Activated CD8-positive, alpha-beta T cell treated with anti-CD3 and anti-CD28 coated beads, Interleukin-2, amount 10 ng/mL, durations not matched to agents 7 days and 5 days (primary cell): ENCODE measurements at regions not wholly inside any gene's neighbourhood (a gene's known extent, or its start where the extent isn't known, plus 50 kb on each side); places are given as distances from the start of the nearest gene placed in this dataset.
"Not testable (repeated sequence)": the region's sequence is repeated elsewhere in the genome, so short reads cannot be mapped to it uniquely, and the experiment has no call there.

ENCODE experiments used
- ATAC-seq: fragments of 150-1000 bp; cut with Tn5 transposase; one replicate; pipeline ENCODE4 v1.10.0; 2021; ENCODE audit warnings: moderate library complexity
- CTCF ChIA-PET: fragments of 350-600 bp; sonication (Branson Sonifier 250); formaldehyde crosslinking; loops from one replicate; lab custom pipeline; 2021; ENCODE audit warnings: antibody characterized with exemption; lab: Charles Lee
- POLR2A ChIA-PET: fragments of 350-600 bp; sonication (Branson Sonifier 250); formaldehyde crosslinking; loops from one replicate; lab custom pipeline; 2021; ENCODE audit warnings: antibody characterized with exemption; lab: Charles Lee
- DNase-seq: peaks from one replicate; pipeline ENCODE4 v3.0.0-alpha.2; 2020
- H3K27ac Mint-ChIP-seq: one replicate; pipeline ENCODE4 v1.8.0; 2021; ENCODE audit warnings: mild to moderate bottlenecking, mixed read lengths
- H3K27me3 Mint-ChIP-seq: one replicate; pipeline ENCODE4 v1.8.0; 2021; ENCODE audit warnings: low read depth, mixed read lengths
- H3K36me3 Mint-ChIP-seq: one replicate; pipeline ENCODE4 v1.8.0; 2021; ENCODE audit warnings: low read depth, mixed read lengths
- H3K4me1 Mint-ChIP-seq: one replicate; pipeline ENCODE4 v1.8.0; 2021; ENCODE audit warnings: low read depth, mixed read lengths
- H3K4me3 Mint-ChIP-seq: one replicate; pipeline ENCODE4 v1.8.0; 2021; ENCODE audit warnings: mild to moderate bottlenecking, mixed read lengths
- H3K9me3 Mint-ChIP-seq: one replicate; pipeline ENCODE4 v1.8.0; 2022; ENCODE audit warnings: mixed read lengths; ENCODE audit not compliant: insufficient read depth

DNA sequence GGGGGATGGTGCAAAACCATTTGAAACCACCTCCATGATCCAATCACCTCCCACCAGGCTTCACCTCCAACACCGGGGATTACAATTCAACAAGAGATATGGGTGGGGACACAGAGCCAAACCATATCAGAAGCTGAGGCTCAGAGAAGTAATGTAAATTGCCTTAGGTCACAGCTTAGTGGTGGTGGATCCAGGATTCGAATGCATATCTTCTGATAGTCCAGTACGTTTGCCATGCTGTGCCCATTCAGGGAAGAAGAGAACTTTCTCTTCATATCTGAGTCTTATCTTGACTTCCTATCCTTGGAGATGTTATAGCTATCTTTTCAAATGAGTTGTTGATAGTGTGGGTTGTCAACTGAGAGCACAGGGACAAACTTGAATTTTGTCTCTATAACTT lies 325.5 kb downstream of the ZIC3 start:
- no peak overlapping the region for H3K27ac Mint-ChIP-seq
- no peak for DNase-seq
- no peak for ATAC-seq
- H3K36me3 Mint-ChIP-seq: no peaks in the 10 kb centered on the region
- H3K4me1 Mint-ChIP-seq: no peaks in the 10 kb centered on the region
- no peaks in the 10 kb centered on the region for H3K9me3 Mint-ChIP-seq
- ChIA-PET POLR2A (no interaction called here), CTCF (no interaction called here)
- H3K27me3 Mint-ChIP-seq: no peaks in the 10 kb centered on the region
- no peak overlapping the region for H3K4me3 Mint-ChIP-seq

DNA sequence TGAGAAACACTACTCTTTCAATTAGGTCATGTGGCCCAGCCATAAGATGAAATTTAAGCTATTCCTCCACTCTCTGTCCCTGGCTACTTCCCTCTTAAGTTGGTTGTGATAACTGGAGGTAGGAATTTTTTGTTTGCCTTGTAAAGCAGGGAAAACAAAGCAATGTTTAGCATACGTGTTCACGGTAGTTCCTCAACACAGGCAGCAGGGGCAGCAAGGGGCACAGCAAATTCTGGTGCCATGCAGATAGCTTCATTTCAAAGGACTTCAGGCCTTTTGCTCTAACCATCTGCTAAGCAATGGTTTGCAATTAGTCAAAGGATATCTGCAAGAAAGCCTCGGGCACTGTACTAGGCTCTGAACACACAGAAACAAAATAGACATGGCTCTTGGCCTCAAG lies 330.2 kb downstream of the ZIC3 start:
- H3K9me3 Mint-ChIP-seq: no peaks in the 10 kb centered on the region
- H3K4me1 Mint-ChIP-seq: no peaks in the 10 kb centered on the region
- H3K27me3 Mint-ChIP-seq: no peaks in the 10 kb centered on the region
- H3K36me3 Mint-ChIP-seq: no peaks in the 10 kb centered on the region
- no peak overlapping the region for H3K27ac Mint-ChIP-seq
- CTCF ChIA-PET: no interaction called here
- POLR2A ChIA-PET: no interaction called here
- DNase-seq (no peak), ATAC-seq (no peak)
- H3K4me3 Mint-ChIP-seq: no peak overlapping the region

DNA sequence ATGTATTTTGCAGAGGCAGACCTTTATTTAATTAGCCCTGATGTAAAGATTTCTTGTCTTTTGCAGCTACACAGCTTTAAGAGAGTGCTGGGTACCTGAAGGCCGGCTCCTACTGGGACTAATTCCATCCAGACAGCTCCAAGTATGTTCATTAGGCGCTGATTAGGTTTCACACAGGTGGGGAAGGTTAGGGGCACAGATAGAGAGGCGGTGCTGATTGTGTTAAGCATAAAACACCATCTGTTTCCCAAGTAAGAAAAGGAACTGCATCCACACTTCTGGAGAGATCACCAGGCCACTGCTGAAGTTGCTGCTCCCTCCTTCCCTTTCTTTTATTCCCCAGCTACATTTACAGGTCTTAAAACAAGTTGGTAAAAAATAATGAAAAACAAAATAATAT lies 349.5 kb downstream of the ZIC3 start:
- no peaks in the 10 kb centered on the region for H3K36me3 Mint-ChIP-seq
- H3K27ac Mint-ChIP-seq: no peak overlapping the region
- H3K27me3 Mint-ChIP-seq: no peaks in the 10 kb centered on the region
- DNase-seq (no peak), ATAC-seq (no peak)
- CTCF ChIA-PET: no interaction called here
- H3K9me3 Mint-ChIP-seq: no peaks in the 10 kb centered on the region
- H3K4me1 Mint-ChIP-seq: no peaks in the 10 kb centered on the region
- no peak overlapping the region for H3K4me3 Mint-ChIP-seq
- POLR2A ChIA-PET: no interaction called here

DNA sequence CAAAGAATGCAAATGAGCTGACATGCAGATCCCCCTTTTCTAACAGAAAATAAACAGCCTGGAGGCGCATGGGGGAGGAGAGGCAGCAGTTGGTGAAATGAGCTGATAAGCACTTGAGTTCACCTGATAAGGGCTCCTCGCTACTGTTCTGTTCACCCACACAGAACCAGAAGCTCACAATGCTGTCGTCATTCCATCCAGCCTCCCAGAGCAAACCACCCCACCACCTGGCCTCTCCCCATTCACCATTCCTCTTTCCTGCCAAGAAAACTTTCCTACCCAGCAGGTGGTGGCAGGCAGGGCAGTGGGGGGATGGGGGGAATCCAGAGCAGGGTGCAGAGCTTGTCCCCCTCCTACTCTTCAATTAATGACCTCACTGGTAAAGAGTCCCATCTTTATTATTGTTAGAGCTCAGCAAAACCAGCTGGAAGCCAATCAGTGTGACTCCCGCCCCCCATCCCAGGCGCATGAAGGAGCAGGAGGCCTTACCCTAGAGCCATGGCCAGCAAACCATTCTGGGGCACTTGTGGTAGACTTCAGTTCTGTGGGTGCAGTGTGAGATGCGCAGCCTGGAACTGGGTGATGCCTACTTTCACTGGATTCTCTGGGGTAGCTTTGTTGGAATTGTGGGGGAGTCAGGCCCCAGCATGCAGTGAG lies 350.3 kb downstream of the ZIC3 start:
- DNase-seq (no peak), ATAC-seq (no peak)
- Mint-ChIP-seq H3K4me1 (no peaks in the 10 kb centered on the region), H3K27ac (no peak overlapping the region), H3K4me3 (no peak overlapping the region), H3K36me3 (no peaks in the 10 kb centered on the region), H3K27me3 (no peaks in the 10 kb centered on the region), H3K9me3 (no peaks in the 10 kb centered on the region)
- ChIA-PET CTCF (no interaction called here), POLR2A (no interaction called here)

DNA sequence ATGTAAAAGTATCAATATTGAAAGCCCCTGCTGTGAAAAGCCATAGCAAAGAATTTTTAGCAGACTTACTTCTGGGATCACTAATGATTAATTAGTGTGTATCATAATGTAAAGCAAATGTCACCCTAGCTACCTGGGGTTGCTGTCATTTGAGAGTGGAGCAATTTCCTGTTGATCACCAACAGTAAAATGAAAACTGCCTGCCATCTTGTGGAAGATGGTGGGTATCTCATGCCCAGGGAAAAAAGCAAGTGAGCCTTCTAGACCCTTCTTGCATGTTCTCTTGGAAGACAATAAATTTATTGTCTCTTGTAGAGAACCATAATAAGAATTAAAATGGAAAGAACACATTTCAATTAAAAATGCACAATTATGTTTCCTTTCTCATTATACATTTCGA lies 360.2 kb downstream of the ZIC3 start:
- ATAC-seq (no peak), DNase-seq (no peak)
- ChIA-PET POLR2A (no interaction called here), CTCF (no interaction called here)
- H3K27me3 Mint-ChIP-seq: no peaks in the 10 kb centered on the region
- H3K4me3 Mint-ChIP-seq: no peak overlapping the region
- no peaks in the 10 kb centered on the region for H3K9me3 Mint-ChIP-seq
- H3K27ac Mint-ChIP-seq: no peak overlapping the region
- no peaks in the 10 kb centered on the region for H3K36me3 Mint-ChIP-seq
- no peaks in the 10 kb centered on the region for H3K4me1 Mint-ChIP-seq

DNA sequence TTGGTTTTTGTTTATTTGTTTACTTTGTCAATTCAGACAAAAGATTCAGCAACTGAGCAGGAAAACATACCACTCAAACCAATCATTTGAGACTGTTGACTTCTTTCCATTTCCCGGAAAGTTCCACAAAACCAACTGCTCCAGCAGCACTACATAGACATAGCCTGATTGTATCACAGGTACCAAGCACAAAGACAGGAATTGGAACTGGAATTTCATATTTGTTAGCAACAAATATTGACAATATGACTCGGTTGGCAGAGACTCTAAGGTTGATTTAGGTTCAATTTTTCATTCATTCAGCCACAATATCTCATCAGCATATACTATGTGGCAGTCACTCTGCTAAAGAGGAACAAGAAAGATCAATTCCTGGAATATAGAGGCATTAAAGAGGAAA lies 364.0 kb downstream of the ZIC3 start:
- no peaks in the 10 kb centered on the region for H3K9me3 Mint-ChIP-seq

DNA sequence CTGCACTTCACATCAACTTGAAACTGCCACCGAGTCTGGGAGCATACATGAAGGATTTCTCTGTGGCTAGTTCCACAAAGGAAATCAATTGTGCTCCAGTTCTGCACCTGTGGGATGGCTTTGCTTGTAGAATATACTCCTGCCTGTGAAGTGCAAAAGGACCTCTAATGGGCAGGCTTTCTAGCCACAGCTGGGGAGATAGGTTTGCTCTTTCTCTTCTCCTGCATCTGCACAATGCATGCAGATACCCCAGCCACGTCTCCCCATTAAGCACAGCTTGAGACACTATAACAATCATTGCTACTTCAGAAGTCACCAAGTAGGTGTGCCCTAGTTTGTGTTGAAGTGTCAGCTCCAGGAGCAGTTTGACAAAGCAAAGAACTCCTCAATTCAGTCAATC lies 364.6 kb downstream of the ZIC3 start:
- Mint-ChIP-seq H3K27ac (no peak overlapping the region), H3K4me3 (no peak overlapping the region), H3K9me3 (no peaks in the 10 kb centered on the region), H3K27me3 (no peaks in the 10 kb centered on the region), H3K36me3 (no peaks in the 10 kb centered on the region), H3K4me1 (no peaks in the 10 kb centered on the region)
- ChIA-PET CTCF (no interaction called here), POLR2A (no interaction called here)
- DNase-seq (no peak), ATAC-seq (no peak)

More for the DNA sequence above, 364.0 kb downstream of the ZIC3 start:
- ChIA-PET POLR2A (no interaction called here), CTCF (no interaction called here)
- no peaks in the 10 kb centered on the region for H3K36me3 Mint-ChIP-seq
- ATAC-seq (no peak), DNase-seq (no peak)
- H3K4me3 Mint-ChIP-seq: no peak overlapping the region
- no peak overlapping the region for H3K27ac Mint-ChIP-seq
- H3K4me1 Mint-ChIP-seq: no peaks in the 10 kb centered on the region
- H3K27me3 Mint-ChIP-seq: no peaks in the 10 kb centered on the region

DNA sequence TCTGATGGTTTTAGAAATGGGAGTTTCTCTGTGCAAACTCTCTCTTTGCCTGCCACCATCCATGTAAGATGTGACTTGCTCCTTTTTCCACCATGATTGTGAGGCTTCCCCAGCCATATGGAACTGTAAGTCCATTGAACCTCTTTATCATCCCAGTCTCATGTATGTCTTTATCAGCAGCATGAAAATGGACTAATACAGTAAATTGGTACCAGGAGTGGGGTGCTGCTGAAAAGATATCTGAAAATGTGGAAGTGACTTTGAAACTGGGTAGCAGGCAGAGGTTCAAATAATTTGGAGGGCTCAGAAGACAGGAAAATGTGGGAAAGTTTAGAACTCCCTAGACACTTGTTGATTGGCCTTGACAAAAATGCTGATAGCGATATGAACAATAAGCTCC lies 368.3 kb downstream of the ZIC3 start:
- H3K4me3 Mint-ChIP-seq, POLR2A ChIA-PET, H3K27ac Mint-ChIP-seq, DNase-seq, CTCF ChIA-PET, H3K36me3 Mint-ChIP-seq, H3K27me3 Mint-ChIP-seq, H3K4me1 Mint-ChIP-seq, ATAC-seq, H3K9me3 Mint-ChIP-seq: not testable (repeated sequence)

DNA sequence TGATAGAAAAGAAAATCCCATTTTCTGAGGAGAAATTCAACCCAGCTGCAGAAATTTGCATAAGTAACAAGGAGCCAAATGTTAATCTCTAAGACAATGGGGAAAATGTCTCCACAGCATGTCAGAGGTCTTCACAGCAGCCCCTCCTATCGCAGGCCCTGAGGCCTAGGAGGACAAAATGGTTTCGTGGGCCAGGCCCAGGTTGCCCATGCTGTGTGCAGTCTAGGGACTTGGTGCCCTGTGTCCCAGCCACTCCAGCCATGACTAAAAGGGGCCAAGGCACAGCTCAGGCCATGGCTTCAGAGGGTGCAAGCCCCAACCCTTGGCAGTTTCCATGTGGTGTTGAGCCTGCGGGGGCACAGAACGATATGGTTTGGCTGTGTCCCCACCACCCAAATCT lies 369.0 kb downstream of the ZIC3 start:
- H3K27ac Mint-ChIP-seq, H3K36me3 Mint-ChIP-seq, CTCF ChIA-PET, H3K4me1 Mint-ChIP-seq, H3K27me3 Mint-ChIP-seq, ATAC-seq, H3K9me3 Mint-ChIP-seq, POLR2A ChIA-PET, H3K4me3 Mint-ChIP-seq, DNase-seq: not testable (repeated sequence)

DNA sequence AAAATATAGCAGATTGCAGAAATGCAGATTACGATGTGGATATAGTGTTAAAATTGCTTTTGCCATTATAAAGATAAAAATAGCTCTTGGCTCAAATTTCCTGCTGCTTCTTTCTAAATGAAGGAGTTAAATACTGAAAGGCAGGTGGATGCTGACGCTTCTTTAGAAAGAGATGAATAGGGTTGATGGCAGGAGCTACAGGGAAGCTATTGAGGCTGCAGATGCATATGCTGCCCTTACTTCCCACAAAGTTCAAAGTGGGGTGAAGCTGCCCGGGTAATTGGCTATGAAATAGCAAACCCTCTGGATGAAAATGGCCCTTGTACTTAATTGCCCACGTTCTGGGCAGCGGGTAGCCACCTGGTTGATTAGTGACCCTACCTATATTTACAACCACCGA lies 379.5 kb downstream of the ZIC3 start:
- ATAC-seq: no peak
- no peak for DNase-seq
- no peaks in the 10 kb centered on the region for H3K36me3 Mint-ChIP-seq
- no peaks in the 10 kb centered on the region for H3K4me1 Mint-ChIP-seq
- no peaks in the 10 kb centered on the region for H3K9me3 Mint-ChIP-seq
- no peaks in the 10 kb centered on the region for H3K27me3 Mint-ChIP-seq
- no peak overlapping the region for H3K27ac Mint-ChIP-seq
- ChIA-PET CTCF (no interaction called here), POLR2A (no interaction called here)
- no peak overlapping the region for H3K4me3 Mint-ChIP-seq

DNA sequence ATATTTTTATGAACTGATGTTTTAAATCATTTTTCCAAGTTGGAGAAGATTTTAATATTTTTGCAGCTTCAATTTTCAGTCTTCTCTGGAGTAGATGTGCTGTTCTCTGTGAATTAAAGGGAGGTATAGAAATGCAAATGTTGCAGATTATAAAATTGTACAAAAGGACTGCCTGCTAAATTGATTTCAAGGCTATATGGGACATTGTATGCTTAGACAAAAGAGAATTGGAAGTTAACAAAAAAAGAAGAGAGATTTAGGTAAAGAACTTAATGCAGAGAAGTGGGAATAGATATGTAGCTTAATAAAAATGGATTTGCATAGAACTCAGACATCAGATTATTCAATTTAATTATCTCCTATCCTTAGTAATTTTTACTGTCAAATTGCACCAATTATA lies 403.3 kb downstream of the ZIC3 start:
- DNase-seq: no peak
- ChIA-PET CTCF (no interaction called here), POLR2A (no interaction called here)
- no peaks in the 10 kb centered on the region for H3K4me1 Mint-ChIP-seq
- H3K36me3 Mint-ChIP-seq: no peaks in the 10 kb centered on the region
- H3K4me3 Mint-ChIP-seq: no peak overlapping the region
- no peak overlapping the region for H3K27ac Mint-ChIP-seq
- H3K27me3 Mint-ChIP-seq: no peaks in the 10 kb centered on the region
- ATAC-seq: no peak
- no peaks in the 10 kb centered on the region for H3K9me3 Mint-ChIP-seq

DNA sequence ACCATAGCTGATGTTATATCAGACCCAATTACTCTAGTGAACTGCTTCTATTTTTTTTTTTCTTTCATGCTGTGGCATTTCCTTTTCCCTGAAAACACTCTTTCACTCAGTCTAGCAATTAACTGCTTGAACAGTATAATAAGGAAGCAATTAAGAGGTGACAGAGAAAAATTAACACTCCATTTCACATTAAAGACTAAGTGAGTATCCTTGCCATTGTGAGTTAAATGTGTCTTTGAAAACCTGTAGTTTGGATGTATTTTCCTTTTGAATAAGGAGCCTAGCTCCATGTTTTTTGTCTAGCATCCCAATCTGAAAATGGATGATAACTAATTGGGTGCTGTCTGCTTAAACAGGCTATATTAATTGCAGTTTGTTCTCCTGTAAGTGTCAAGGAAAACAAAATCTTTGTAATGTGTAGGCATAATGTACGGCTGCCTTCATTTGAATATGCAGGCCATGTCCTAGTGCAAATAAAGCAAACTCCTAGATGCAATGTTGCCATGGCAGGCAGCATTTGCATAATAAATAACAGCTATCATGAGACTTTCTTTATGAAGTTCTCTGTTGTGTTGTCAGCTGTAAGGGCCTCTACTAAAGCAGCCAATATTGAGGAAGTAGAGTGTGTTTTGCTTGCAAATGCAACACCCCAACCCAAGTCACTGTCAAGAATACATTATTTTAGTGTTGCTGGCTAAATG lies 416.7 kb downstream of the ZIC3 start:
- Mint-ChIP-seq H3K27ac (no peak overlapping the region), H3K4me3 (no peak overlapping the region), H3K4me1 (no peaks in the 10 kb centered on the region), H3K27me3 (no peaks in the 10 kb centered on the region), H3K36me3 (no peaks in the 10 kb centered on the region), H3K9me3 (no peaks in the 10 kb centered on the region)
- no peak for ATAC-seq
- POLR2A ChIA-PET: no interaction called here
- DNase-seq: no peak
- CTCF ChIA-PET: no interaction called here

DNA sequence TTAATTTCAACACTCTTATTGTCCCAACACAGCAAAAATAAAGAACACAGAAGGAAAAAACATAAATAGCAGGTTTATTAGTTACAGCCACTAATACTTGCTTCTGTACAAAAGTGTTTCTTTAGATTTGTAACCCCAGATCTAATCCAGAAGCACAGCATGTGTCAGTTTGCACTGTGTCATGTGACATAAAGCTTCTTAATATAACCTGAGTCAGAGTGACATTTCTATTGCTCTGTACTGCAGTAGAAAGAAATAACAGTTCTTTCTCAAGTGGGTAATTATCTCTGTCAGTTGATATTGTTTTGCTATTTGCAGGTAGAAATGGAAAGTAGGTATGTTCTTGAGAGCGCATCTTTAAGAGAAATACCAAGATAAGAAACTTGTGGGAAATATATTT lies 422.5 kb downstream of the ZIC3 start:
- H3K27ac Mint-ChIP-seq: no peak overlapping the region
- no peak for ATAC-seq
- no peaks in the 10 kb centered on the region for H3K27me3 Mint-ChIP-seq
- DNase-seq: no peak
- H3K4me3 Mint-ChIP-seq: no peak overlapping the region
- no peaks in the 10 kb centered on the region for H3K4me1 Mint-ChIP-seq
- ChIA-PET CTCF (no interaction called here), POLR2A (no interaction called here)
- no peaks in the 10 kb centered on the region for H3K9me3 Mint-ChIP-seq
- no peaks in the 10 kb centered on the region for H3K36me3 Mint-ChIP-seq
